Stimulated activated naive CD8-positive, alpha-beta T cell treated with anti-CD3 and anti-CD28 coated beads, Interleukin-15, Interleukin-2, amounts not matched to agents 100 ng/mL and 50 ng/mL, for 24 hours (primary cell): ENCODE measurements at regions not wholly inside any gene's neighbourhood (a gene's known extent, or its start where the extent isn't known, plus 50 kb on each side); places are given as distances from the start of the nearest gene placed in this dataset.

Experiments
- H3K27ac Mint-ChIP-seq: one replicate; pipeline ENCODE4 v1.8.0; 2021; ENCODE audit warnings: mild to moderate bottlenecking, mixed read lengths
- H3K27me3 Mint-ChIP-seq: one replicate; pipeline ENCODE4 v1.8.0; 2021; ENCODE audit warnings: mixed read lengths
- H3K36me3 Mint-ChIP-seq: one replicate; pipeline ENCODE4 v1.8.0; 2021; ENCODE audit warnings: low read depth, mixed read lengths
- H3K4me1 Mint-ChIP-seq: one replicate; pipeline ENCODE4 v1.8.0; 2021; ENCODE audit warnings: low read depth, mixed read lengths
- H3K4me3 Mint-ChIP-seq: one replicate; pipeline ENCODE4 v1.8.0; 2021; ENCODE audit warnings: mild to moderate bottlenecking, mixed read lengths
- H3K9me3 Mint-ChIP-seq: one replicate; pipeline ENCODE4 v1.8.0; 2021; ENCODE audit warnings: mixed read lengths

DNA sequence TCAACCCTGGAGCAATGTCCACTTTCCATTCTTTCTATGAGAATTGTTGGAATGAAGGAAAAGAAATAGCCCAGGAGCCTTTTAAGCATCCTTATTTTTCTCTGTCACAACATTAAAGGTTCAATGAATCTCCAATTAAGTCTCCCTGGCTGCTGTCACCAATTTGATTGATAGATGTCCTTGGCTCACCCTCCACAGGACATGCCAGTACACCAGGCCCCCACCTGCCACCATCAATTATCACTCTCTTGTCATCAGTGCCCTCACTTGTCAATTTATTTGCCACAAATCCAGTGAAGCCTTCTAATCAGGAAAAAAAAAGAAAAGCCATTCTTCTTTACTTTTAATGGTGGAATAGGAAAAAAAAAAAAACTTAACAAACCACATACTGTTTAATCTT lies 453.6 kb downstream of the CENPC start:
- no peaks in the 10 kb centered on the region for H3K9me3 Mint-ChIP-seq
- H3K36me3 Mint-ChIP-seq: no peaks in the 10 kb centered on the region
- H3K4me3 Mint-ChIP-seq: no peak overlapping the region
- no peak overlapping the region for H3K27ac Mint-ChIP-seq
- H3K27me3 Mint-ChIP-seq: no peaks in the 10 kb centered on the region
- no peaks in the 10 kb centered on the region for H3K4me1 Mint-ChIP-seq

DNA sequence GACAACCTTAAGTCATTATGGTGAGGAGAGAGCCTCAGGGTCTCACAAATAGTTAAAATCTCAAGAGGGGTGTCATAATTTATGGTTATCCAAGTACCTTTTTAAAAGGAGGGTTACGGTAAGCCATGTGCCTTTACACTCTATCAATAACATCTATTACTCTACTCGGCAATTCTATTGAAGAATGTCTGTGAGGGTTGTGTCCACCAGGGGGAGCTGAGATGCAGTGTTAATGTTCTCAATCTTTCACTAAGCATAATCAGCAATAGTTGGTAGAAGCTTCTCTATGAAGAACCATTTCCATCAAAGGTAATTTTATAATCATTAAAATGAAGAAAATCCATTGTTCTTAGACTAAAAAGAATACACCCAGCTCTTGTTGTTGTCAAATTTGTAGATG lies 457.4 kb downstream of the CENPC start:
- no peaks in the 10 kb centered on the region for H3K9me3 Mint-ChIP-seq
- H3K27me3 Mint-ChIP-seq: no peaks in the 10 kb centered on the region
- H3K4me3 Mint-ChIP-seq: no peak overlapping the region
- H3K36me3 Mint-ChIP-seq: no peaks in the 10 kb centered on the region
- no peaks in the 10 kb centered on the region for H3K4me1 Mint-ChIP-seq
- no peak overlapping the region for H3K27ac Mint-ChIP-seq

DNA sequence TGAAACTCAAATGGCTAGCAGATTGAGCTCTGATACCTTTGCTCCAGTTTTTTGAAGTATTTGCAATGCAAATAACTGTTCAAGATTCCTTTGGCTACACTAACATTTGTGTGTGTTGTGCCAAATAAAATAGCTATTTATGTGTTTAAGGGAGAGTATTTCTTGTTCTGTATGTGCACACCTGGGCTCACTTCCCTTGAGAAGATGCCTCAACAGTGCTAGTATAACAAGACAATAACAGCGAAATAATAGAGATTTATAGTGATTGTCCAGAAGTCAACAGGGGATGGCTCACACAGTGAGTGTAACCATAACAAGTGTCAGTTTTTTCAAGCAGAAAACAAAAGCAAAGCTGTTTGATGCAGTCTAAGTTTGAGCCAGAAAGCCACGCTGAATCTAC lies 460.5 kb downstream of the CENPC start:
- Mint-ChIP-seq H3K4me1 (no peaks in the 10 kb centered on the region), H3K4me3 (no peak overlapping the region), H3K27ac (no peak overlapping the region), H3K9me3 (no peaks in the 10 kb centered on the region), H3K36me3 (no peaks in the 10 kb centered on the region), H3K27me3 (no peaks in the 10 kb centered on the region)

DNA sequence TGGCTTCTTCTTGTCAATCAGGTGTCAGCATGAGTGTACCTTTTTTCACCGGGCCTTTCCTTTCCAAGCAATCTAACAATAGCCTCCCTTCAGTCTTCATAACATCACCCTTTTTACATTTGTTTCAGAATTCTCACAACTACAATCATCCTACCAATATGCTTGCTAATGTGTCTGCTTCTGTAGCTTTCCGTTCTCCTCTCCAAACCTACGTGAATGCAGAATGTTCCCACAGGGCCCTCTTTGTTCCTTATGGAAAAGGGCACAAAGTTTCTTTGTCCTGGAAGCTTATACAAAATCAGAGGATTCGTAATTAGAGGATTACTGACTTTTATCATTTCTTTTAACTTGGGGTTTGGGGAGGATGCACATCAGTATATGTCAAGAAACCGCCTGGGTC lies 461.8 kb downstream of the CENPC start:
- Mint-ChIP-seq H3K4me3 (no peak overlapping the region), H3K9me3 (no peaks in the 10 kb centered on the region), H3K36me3 (no peaks in the 10 kb centered on the region), H3K27ac (no peak overlapping the region), H3K27me3 (no peaks in the 10 kb centered on the region), H3K4me1 (no peaks in the 10 kb centered on the region)

DNA sequence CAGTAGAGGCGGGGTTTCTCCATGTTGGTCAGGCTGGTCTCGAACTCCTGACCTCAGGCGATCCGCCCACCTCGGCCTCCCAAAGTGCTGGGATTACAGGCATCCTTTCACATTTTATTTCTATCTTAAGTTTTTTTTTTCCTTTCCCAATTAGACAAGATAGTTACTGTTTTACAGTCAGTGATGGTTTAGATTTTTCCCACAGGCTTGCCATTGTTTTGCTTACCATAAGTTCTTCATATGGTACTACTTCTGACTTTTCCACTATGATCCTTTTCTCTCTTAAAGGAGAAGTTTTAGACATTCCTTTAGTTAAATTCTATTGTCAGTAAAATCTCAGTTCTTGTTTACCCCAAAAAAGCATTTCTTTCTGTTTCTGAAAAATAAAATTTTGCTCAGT lies 462.6 kb downstream of the CENPC start:
- H3K36me3 Mint-ChIP-seq: no peaks in the 10 kb centered on the region

DNA sequence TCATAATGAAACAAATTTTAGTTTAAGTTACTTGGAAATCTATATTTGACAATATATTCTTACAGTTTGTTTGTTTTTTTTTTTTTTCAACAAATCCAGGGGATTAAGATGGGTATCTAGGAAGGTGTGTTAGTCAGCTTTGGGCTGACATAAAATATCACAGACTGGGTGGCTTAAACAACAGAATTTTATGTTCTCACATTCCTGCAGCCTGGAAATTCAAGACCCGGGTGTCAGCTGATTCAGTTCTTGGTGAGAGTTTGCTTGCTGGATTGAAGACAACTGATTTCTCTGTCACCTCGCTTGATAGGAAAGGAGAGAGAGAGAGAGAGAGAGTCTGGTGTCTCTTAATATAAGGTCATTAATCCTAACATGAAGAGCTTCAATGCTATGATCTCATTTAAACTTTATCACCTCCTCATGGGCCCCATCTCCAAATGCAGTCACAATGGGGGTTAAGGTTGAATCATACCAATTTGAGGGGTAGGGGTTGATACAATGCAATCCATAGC lies 465.2 kb downstream of the CENPC start:
- Mint-ChIP-seq H3K27me3 (no peaks in the 10 kb centered on the region), H3K4me3 (no peak overlapping the region), H3K27ac (no peak overlapping the region), H3K9me3 (no peaks in the 10 kb centered on the region), H3K4me1 (no peaks in the 10 kb centered on the region), H3K36me3 (no peaks in the 10 kb centered on the region)

More for the DNA sequence above, 462.6 kb downstream of the CENPC start:
- H3K4me1 Mint-ChIP-seq: no peaks in the 10 kb centered on the region
- no peaks in the 10 kb centered on the region for H3K9me3 Mint-ChIP-seq
- H3K27ac Mint-ChIP-seq: no peak overlapping the region
- no peaks in the 10 kb centered on the region for H3K27me3 Mint-ChIP-seq
- H3K4me3 Mint-ChIP-seq: no peak overlapping the region

DNA sequence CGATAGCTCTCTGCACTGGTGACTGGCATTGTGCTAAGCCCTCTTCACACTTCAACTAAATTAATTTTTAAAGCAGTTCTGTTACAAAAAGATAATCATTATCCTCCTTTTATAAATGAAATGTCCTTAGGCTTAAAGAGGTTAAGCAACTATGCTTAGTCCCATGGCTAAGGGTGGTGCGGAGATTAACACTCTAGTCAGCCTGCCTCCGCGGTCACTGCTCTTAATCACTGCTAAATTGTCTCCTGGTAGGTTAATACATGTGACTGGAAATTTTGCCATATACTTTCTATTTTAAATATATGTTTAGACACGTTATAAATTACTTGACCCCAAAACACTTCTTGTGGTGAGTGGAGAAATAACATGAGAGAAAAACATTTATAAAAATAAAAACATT lies 473.7 kb downstream of the CENPC start:
- no peaks in the 10 kb centered on the region for H3K36me3 Mint-ChIP-seq
- H3K27me3 Mint-ChIP-seq: no peaks in the 10 kb centered on the region
- no peaks in the 10 kb centered on the region for H3K4me1 Mint-ChIP-seq
- no peak overlapping the region for H3K4me3 Mint-ChIP-seq
- no peaks in the 10 kb centered on the region for H3K9me3 Mint-ChIP-seq
- no peak overlapping the region for H3K27ac Mint-ChIP-seq

DNA sequence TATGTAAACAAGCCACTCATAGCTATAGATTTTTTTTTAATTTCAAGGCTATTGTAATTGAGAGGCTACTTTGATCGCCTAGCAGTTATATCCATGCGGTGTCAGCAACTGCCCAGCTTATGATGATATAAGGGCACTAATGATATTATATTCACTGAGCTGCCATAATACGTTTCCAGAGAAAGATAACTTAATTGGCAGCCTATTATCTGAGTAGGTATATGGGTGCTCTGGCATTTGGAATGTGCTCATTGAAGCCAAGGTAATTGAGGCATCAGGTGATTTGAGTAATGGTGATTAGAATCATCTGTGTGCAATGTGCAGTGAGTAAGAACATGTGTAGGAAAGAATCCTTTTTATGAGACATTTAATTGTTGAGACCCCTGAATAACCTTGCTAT lies 490.0 kb downstream of the CENPC start:
- H3K4me1 Mint-ChIP-seq: no peaks in the 10 kb centered on the region
- H3K27ac Mint-ChIP-seq: no peak overlapping the region
- H3K27me3 Mint-ChIP-seq: no peaks in the 10 kb centered on the region
- no peak overlapping the region for H3K4me3 Mint-ChIP-seq
- H3K9me3 Mint-ChIP-seq: no peaks in the 10 kb centered on the region
- no peaks in the 10 kb centered on the region for H3K36me3 Mint-ChIP-seq

DNA sequence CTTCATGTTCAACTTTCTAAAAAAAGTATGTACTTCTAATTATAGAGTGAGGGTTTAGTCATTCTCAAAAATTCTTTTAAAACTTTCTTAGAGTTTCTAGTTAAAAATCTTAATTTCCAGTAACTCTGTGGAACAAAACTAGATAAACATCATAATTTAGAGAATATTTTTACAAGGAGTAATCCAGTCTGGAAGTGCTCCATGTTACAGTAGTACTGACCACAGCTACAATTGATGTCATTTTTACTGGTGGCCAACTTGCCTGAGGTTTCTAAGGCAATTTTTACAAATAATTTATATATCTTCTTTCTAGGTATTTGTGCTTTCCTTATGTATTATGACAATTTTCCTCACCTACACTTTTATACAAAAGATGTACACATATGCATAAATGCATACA lies 490.4 kb downstream of the CENPC start:
- no peaks in the 10 kb centered on the region for H3K36me3 Mint-ChIP-seq
- no peaks in the 10 kb centered on the region for H3K9me3 Mint-ChIP-seq
- no peaks in the 10 kb centered on the region for H3K4me1 Mint-ChIP-seq
- no peaks in the 10 kb centered on the region for H3K27me3 Mint-ChIP-seq
- H3K4me3 Mint-ChIP-seq: no peak overlapping the region
- H3K27ac Mint-ChIP-seq: no peak overlapping the region

DNA sequence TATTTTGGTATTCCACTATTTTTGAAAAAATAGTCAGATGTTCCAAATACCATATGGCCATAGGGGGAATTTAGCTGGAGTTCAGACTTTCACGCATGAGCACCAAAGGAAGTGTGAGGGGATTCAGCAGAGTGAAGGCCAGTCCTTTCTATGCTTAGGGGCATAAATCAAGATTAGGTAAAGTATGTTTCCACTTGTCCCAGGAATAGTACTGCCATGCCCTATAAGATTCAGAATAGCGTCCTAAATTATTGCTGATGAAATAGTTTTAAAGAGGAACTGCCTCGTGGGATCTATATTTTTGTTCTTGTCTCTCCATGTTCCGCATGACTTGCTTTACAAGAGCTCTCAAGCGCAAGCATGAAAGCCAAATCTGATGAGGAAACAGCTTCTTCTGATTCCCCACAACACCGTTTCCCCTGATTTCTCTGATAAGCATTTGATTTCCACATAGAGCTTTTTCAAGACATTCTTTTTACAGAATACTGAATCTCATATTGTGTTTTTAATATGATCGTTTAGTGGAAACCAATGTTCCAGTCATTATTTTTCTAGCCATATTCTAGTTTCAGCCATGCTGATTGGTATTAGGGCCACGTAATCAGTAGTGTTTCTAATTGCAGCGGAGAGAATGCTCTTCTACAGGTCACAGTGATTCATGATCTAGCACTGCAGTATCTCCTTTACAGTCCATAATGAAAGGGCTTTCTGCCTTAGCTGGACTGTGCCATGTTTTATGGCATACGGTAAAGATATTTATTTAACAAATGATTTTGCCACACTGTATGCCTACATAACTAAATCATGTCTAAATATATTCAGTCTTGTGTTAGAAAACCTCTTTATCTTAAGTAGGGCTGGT lies 492.3 kb downstream of the CENPC start:
- no peaks in the 10 kb centered on the region for H3K27me3 Mint-ChIP-seq
- no peaks in the 10 kb centered on the region for H3K4me1 Mint-ChIP-seq
- no peaks in the 10 kb centered on the region for H3K9me3 Mint-ChIP-seq
- H3K4me3 Mint-ChIP-seq: no peak overlapping the region
- H3K36me3 Mint-ChIP-seq: no peaks in the 10 kb centered on the region
- H3K27ac Mint-ChIP-seq: no peak overlapping the region

DNA sequence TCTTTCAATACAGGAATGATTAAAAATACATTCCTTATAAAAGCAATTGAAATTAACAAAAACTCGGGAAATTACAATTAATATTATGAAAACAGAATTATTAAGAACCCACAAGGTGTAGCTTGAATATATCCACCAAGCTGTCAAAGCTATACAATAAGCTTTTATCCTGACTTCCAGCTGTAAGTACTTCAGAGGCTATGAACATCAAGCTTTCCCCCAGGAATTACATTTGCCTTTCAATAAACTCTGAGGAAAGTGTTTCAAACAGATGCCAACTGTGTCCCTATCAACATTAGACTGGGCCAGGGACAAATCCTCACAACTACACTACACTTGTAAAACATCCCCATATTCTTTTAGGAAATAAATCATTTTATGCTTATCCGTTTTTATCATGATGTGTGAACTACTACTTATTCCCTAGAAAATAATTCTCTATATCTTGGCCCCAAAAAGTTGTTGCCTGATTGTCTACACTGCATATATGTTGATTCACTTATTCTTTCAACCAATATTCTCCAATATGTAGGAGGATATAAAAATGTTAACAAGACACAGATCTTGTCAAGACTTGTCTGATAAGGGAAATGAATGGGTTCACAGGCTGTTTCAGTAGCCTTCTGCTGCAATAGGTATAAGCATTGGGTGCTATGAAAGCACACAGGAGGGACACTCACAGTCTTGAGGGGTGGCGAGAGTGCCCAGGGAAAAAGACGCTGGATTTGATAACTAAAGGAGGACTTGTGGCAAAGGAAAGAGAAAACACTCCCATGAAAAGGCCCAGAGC lies 494.1 kb downstream of the CENPC start:
- Mint-ChIP-seq H3K9me3 (no peaks in the 10 kb centered on the region), H3K27me3 (no peaks in the 10 kb centered on the region), H3K4me1 (no peaks in the 10 kb centered on the region)

DNA sequence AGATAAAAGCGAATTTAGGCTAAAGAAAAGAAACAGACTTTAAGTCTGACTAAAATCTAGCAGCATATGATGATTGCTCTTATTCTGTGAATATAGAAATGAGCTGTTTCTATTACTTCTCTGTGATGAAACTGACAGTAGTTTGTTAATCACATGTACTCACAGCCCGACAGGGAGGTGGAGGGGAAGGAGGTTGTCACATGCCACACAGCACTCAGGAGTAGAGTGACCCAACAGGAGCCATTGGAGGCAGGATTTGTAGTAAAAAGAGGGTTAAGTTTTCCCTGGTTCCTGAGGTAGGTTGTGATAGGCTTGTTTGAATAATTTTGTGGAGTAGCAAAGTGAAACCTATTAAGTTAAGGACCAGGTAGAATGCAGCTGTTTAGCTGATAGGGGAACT lies 495.9 kb downstream of the CENPC start:
- Mint-ChIP-seq H3K27ac (no peak overlapping the region), H3K4me3 (no peak overlapping the region), H3K4me1 (no peaks in the 10 kb centered on the region), H3K27me3 (no peaks in the 10 kb centered on the region), H3K36me3 (no peaks in the 10 kb centered on the region), H3K9me3 (no peaks in the 10 kb centered on the region)

More for the DNA sequence above, 494.1 kb downstream of the CENPC start:
- Mint-ChIP-seq H3K36me3 (no peaks in the 10 kb centered on the region), H3K27ac (no peak overlapping the region), H3K4me3 (no peak overlapping the region)

DNA sequence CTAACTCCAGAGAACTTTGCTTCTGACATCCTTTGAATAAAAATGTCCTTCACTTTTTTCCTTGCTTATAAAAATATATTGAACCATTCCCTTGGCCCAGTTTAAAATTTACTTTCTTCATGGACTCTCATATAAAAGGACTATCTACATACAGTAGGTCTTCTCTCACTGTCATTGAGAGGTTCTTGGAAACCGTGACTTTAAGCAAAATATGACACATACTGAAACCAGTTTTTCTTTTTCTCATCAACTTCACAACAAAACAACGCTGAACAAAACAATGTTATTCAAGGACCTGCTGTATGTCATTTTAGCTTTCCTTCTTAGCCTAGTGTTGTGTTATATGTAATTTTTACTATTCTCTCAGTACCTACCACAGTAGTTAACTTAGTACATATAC lies 496.8 kb downstream of the CENPC start:
- H3K27ac Mint-ChIP-seq: no peak overlapping the region
- H3K4me3 Mint-ChIP-seq: no peak overlapping the region
- no peaks in the 10 kb centered on the region for H3K36me3 Mint-ChIP-seq
- no peaks in the 10 kb centered on the region for H3K9me3 Mint-ChIP-seq
- H3K27me3 Mint-ChIP-seq: no peaks in the 10 kb centered on the region
- no peaks in the 10 kb centered on the region for H3K4me1 Mint-ChIP-seq

DNA sequence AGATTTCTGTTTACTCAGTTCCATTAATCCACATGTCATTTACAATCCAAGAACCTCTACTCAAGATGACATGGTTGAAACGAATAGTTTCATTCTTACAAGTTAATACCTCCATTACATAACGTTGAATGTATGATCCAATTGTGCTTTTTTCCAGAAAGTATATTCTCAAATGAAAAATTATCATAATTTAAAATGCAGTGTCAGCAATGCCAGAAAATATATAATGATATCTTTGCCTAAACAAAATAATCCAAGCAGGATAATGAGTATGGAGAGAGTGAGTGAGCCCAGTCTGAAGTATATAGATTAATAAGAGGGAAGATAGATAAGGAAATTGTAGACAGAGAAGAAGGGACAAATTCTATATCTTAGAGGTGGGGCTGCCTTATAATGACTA lies 505.0 kb downstream of the CENPC start:
- no peaks in the 10 kb centered on the region for H3K9me3 Mint-ChIP-seq
- no peak overlapping the region for H3K27ac Mint-ChIP-seq
- H3K36me3 Mint-ChIP-seq: no peaks in the 10 kb centered on the region
- H3K27me3 Mint-ChIP-seq: no peaks in the 10 kb centered on the region
- H3K4me3 Mint-ChIP-seq: no peak overlapping the region
- no peaks in the 10 kb centered on the region for H3K4me1 Mint-ChIP-seq

DNA sequence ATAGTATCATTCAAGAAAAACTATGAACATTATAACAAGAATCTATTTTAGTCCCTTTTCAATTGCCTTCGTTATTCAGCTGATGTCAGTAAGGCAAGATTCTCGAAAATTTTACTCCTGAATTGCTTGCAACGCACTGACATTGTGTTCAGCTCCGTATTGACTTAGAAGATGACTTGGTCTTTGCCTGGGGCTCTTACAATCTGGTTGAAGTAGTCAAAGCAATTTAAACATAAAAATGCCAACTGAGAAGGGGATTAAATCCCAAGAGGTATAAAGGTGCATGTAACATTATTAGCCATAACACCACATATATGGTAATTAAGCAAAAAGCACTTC lies 507.1 kb downstream of the CENPC start:
- no peak overlapping the region for H3K27ac Mint-ChIP-seq
- no peak overlapping the region for H3K4me3 Mint-ChIP-seq
- H3K36me3 Mint-ChIP-seq: no peaks in the 10 kb centered on the region

More for the DNA sequence above, 507.1 kb downstream of the CENPC start:
- Mint-ChIP-seq H3K27me3 (no peaks in the 10 kb centered on the region), H3K4me1 (no peaks in the 10 kb centered on the region), H3K9me3 (no peaks in the 10 kb centered on the region)
